SKM-1 (cell line): ENCODE measurements at regions not wholly inside any gene's neighbourhood (a gene's known extent, or its start where the extent isn't known, plus 50 kb on each side); places are given as distances from the start of the nearest gene placed in this dataset.

Source experiments
- DNase-seq: peaks from one replicate; lab custom pipeline; 2025; ENCODE audit not compliant: unreplicated experiment; lab: John Stamatoyannopoulos, UW

DNA sequence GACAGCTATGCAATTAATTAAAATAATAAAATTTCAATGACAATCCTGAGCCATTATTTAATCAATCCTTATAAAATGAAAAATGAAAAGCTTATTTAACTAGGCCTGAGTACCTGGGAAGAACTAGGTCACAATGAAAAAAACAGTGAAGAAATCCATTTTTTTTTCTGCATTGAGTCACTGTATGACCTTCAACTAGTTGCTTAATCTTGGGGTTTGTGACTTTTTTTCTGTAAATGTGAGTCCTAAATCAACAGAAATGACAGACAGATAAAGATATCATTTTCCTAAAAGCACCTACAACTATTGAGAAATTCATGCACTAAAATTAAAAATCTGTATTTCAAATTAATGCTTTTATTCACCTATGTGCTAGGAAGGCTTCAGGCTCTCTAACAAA, 96.8 kb downstream of the TMEM26 start:
- no peak for DNase-seq

DNA sequence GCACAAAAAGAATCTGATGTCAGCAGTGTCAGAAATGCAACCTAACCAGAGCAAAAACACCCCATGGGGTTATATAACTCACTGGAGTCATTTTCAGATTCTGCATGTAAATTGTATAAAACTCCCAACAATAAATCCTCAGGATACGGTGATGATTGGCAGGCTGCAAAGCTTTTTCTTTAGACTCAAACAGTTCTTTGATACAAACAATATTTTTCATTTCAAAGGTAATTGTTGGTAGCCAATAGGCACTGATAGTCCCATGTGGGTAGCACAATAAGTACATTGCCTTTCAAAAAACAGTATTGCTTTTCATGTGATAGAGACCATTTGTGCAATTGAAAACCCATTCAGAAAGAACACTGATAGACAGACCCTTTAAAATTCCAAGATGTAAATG, 98.0 kb downstream of the TMEM26 start:
- DNase-seq, result no peak

GRCh38 chr10:61354401-61354975, 98.7 kb downstream of the TMEM26 start:
- DNase-seq, result no peak

- no peak for DNase-seq
Measured at GRCh38 chr10:61350794-61351193, 102.4 kb downstream of the TMEM26 start.

- no peak for DNase-seq
Measured at GRCh38 chr10:61350068-61350467, 103.1 kb downstream of the TMEM26 start.

DNA sequence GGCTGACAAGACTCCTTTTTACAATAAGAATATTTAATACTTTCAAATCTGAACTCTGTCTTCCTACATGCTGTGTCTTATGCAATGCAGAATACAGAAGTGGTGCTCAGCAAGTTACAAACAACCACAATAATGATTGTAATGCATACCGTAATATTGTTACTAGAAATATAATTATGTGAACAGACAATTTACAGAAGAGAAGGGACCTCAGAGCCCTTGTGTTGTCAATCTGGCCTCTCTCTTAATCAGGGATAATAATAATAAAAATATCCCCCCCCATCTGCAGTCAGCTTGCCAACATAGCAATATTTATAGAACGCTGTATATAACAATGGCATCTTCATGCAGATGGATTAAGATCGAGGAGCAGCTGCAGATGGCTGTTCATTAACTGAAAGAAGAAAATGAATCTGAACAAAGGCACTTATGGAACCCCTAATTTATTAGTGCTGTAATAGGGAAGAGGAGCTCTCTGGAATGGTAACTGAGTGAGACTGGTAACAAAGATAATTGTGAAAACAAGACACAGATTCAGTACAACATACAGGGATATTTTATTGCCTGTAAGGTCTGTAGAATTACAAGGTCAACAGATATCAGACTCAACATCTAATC, 106.3 kb downstream of the TMEM26 start:
- DNase-seq, result no peak

DNA sequence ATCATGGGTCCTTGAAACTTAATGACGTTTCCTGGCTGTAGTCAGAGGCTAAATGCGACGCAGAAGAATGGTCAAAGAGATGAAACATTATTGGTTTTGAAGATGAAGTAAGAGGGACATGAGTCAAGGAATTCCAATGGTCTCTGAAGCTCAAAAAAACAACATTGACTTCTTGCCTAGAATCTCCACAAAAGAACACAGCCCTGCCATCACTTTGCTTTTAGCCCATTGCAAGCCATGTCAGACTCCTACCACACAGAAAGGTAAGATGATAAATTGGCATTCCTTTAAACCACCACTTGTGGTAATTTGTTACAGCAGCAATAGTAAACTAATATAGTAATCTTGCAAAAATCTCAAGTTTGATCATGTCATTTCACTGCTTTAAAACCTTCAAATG, 109.4 kb downstream of the TMEM26 start:
- DNase-seq, result no peak

DNA sequence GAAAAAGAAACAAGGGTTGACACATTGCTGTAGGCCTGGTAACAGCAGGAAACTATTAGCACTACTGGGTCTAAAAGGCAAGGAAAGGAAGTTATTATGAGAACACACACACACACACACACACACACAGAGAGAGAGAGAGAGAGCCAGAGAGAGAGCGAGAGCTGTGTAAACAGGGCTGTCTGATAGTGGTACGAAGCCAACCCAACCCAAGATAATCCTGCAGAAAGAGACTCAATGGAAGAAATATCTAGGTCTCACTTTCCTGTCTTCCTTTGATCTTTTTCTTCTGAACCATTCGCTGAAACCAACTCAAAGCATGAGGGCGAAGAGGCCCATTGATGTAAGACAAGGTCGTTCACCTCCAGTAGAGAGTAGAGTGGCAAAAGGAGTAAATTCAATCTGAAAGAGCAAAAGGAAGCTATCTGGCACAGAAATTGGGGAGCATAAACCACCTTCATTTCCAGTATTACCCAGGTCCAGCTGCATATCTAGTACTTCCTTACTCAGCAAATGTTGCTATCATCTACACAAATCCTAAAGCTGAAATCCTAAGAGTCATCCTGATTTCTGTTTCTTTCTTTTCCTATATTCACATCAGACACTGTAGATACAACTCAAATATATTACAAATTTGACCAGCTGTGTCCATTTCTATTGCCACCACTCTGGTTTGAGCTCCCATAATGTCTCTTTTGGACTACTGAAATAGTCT, 110.2 kb downstream of the TMEM26 start:
- no peak for DNase-seq

DNA sequence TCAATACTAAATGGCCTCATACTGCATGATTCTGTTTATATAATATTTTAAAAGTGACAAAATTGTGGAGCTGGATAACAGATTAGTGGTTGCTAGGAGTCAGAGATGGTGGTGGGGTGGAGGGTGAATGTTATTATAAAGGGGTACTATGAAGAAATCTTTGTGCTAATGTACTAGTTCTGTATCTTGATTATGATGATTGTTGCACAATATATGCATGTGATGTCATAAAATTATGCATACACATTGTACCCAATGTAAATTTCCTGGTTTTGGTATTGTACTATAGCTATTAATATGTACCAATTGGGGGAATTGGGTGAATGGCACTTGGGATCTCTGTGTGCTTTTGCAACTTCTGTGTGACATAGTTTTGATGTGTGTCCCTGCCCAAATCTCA, 112.2 kb downstream of the TMEM26 start:
- no peak for DNase-seq

GRCh38 chr10:61338146-61338545, 115.0 kb downstream of the TMEM26 start:
- DNase-seq, result no peak

- DNase-seq, result no peak
Measured at GRCh38 chr10:61337741-61338140, 115.4 kb downstream of the TMEM26 start.

DNA sequence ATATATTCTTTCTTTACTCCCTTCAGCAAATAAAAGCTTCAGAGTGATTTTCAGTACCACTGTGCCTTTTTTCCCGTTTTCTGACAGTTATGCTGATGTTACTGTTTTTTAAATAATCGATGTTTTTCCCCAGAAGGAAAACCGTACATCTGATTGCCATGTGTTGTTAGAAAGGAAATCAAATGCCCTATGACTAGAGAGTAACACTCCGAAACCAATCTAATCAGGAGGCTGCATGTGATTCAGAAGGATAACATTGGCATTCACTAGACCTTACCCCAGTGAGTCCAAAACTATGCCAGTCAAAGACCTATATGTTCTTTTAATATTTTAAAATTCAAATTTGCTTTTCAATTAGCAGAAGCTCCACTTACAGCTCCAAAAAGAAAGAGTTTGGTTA, 116.3 kb downstream of the TMEM26 start:
- no peak for DNase-seq

DNA sequence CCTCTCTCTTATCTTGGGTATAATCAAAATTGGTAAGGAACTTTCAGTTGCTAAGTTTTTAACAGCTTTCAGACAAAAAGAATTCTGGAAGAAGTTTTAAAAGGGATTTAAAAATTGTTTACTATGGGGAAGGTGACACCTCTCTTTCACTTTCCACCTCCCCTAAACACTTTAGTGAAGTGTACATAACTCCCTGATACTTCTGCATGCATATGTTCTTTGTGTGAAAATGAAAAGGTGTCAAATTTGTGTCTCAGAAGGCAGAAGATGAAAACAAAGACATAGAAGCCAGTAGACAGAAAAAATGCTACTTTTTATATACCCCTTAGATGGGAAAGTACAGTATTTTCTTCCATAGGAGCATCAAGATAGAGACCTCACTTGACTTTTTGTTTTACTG, 117.8 kb downstream of the TMEM26 start:
- no peak for DNase-seq

DNA sequence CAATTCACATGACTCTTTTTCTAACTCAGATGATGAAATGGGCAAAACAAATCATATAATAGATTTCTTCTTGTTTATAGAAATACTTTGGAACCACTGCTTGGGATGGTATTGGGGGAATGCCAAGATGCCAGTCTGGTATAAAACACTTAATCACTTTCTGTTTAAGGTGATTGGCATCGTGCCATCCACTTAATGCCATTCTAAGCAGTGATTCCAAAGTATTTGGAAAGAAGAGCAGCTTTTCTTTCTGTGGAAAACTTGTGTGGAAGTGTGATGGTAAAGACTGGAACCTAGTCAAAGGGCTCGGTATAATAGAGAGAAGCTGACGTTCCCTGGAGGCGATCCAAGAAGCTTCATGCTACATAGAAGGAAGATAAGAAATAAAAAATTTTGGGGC, 120.6 kb downstream of the TMEM26 start:
- DNase-seq, result no peak

DNA sequence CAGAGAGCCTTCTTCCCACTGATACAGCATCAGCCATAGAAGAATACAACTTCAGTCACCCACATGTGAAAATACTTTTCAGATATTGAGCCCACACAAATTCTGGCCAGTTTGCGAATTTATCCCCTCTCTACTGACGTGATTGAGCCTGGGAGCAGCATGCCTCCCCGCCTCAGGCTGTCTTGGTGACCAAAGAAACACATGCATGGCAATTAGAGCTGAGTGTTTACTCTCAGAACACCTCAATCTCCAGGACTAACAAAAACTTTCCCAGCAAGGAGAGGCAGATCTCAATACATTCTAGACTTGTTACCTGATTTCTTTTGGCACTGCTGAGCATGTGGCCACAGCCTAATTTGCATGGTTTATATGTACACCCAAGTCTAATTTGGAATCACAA, 122.5 kb downstream of the TMEM26 start:
- DNase-seq, result no peak

DNA sequence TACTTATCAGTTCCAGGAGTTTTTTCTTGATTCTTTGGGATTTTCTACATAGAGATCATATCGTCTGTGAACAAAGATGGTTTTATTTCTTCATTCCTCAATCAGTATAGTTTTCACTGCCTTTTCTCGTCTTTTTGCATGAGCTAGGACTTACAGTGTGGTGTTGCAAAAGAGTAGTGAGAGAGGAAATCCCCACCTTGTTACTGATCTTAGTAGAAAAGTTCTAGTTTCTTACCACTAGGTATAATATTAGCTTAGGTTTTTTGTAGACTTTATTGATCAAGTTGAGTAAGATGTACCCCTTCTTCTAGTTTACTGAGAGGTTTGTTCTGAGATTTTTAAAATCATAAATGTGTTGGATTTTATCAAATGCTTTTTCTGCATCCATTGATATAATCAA, 123.3 kb downstream of the TMEM26 start:
- DNase-seq, result no peak

- no peak for DNase-seq
Measured at GRCh38 chr10:61325223-61325960, 127.8 kb downstream of the TMEM26 start.

DNA sequence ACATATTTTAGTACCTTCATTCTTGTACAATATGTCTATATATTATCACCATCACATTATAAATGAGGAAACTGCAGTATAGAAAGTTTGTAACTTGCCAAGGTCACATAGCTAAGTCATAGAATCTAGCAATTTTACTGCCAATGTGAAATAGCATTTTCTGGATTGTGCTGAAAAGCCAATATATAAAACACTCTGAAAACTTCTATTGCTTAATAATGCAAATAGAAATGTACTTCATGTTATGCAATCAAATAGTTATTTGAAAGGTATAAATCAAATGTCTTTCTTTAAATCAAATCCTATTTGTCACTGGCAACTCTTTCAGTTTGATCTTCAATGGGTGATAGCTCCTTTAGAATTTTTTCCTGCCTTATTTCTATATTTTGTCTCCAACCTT, 129.5 kb downstream of the TMEM26 start:
- no peak for DNase-seq

- DNase-seq, result no peak
Measured at GRCh38 chr10:61321041-61321857, 131.9 kb downstream of the TMEM26 start.

DNA sequence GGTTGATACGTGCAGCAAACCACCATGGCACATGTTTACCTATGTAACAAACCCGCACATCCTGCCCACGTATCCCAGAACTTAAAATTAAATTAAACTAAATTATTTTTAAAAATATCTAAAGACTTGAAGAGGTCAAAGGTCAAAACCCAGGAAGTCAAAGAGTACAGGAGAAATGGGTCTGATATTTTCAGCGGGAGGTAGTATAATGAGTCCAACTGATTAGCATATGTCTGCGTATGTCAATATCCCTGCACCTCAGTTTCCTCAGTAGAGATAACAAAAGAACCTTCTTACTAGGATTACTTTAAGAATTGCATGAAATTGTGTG, 133.0 kb downstream of the TMEM26 start:
- no peak for DNase-seq
